Fibroblast of lung (primary cell): ENCODE measurements at regions not wholly inside any gene's neighbourhood (a gene's known extent, or its start where the extent isn't known, plus 50 kb on each side); places are given as distances from the start of the nearest gene placed in this dataset.

Source experiments
- EZH2 ChIP-seq: IDR thresholded peaks from 2 replicates; pipeline ENCODE4 v1.5.1; 2012; ENCODE audit warnings: low read length, control low read depth, mild to moderate bottlenecking; ENCODE audit errors: missing control alignments
- TF ChIP-seq, protein P1 (sequence below), 2 donors: IDR thresholded peaks in 1 of 2; conservative IDR thresholded peaks in 1 of 2; 1 replicate in 1 of 2; 2 replicates in 1 of 2; pipeline ENCODE4 v1.5.1; 2011 to 2012; ENCODE audit warnings: low read length in 2 of 2, control low read depth in 1 of 2, inconsistent platforms in 1 of 2, low read depth in 1 of 2, mild to moderate bottlenecking in 1 of 2

DNA sequence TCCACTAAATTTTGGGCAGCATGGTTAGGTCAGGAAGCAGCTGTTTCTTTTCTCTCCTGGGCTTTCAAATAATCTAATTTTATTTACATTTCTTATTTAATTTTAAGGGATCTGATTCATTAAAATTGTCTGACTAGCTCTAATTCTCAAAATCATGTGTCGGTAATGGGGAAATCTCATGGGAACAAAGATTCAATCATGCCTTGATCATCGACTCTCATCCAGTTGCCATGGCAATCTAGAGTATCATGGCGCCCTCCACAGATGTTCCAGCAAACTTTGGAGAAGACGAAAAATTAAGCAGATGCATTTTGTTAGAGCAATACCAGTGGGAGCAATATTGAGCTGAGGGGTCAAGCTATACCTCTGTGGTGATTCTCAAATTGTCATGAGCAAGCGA is 358.0 kb upstream of the CDH4 start:
- TF ChIP-seq, protein P1, sequence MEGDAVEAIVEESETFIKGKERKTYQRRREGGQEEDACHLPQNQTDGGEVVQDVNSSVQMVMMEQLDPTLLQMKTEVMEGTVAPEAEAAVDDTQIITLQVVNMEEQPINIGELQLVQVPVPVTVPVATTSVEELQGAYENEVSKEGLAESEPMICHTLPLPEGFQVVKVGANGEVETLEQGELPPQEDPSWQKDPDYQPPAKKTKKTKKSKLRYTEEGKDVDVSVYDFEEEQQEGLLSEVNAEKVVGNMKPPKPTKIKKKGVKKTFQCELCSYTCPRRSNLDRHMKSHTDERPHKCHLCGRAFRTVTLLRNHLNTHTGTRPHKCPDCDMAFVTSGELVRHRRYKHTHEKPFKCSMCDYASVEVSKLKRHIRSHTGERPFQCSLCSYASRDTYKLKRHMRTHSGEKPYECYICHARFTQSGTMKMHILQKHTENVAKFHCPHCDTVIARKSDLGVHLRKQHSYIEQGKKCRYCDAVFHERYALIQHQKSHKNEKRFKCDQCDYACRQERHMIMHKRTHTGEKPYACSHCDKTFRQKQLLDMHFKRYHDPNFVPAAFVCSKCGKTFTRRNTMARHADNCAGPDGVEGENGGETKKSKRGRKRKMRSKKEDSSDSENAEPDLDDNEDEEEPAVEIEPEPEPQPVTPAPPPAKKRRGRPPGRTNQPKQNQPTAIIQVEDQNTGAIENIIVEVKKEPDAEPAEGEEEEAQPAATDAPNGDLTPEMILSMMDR (conservative IDR thresholded peaks at IDR 0.05 in 1 of 2, IDR thresholded peaks at IDR 0.05 in 1 of 2; ENCODE audit: low read depth in 1 of 2, low read length in 2 of 2) = no peak
- no peak for TF ChIP-seq EZH2
